BE2C (cell line): ENCODE measurements at regions not wholly inside any gene's neighbourhood (a gene's known extent, or its start where the extent isn't known, plus 50 kb on each side); places are given as distances from the start of the nearest gene placed in this dataset.

ENCODE experiments used
- DNase-seq: peaks from one replicate; pipeline ENCODE4 v3.0.0-alpha.2; 2020
- H3K27me3 ChIP-seq: fragments of 250-450 bp; sonication (Bioruptor Pico); 2 replicates; pipeline ENCODE4 v1.5.1; 2020; ENCODE audit warnings: mild to moderate bottlenecking
- H3K36me3 ChIP-seq: fragments of 250-450 bp; sonication (Bioruptor Pico); 2 replicates; pipeline ENCODE4 v1.5.1; 2020; ENCODE audit warnings: mild to moderate bottlenecking
- H3K4me1 ChIP-seq: fragments of 250-450 bp; sonication (Bioruptor Pico); 2 replicates; pipeline ENCODE4 v1.5.1; 2020
- H3K4me3 ChIP-seq: 2 replicates; pipeline ENCODE4 v1.5.1; 2011; ENCODE audit warnings: low read depth, low read length
- H3K9me3 ChIP-seq: fragments of 250-450 bp; sonication (Bioruptor Pico); 2 replicates; pipeline ENCODE4 v1.5.1; 2020
- CTCF ChIP-seq: IDR thresholded peaks from 2 replicates; pipeline ENCODE4 v1.5.1; 2012; ENCODE audit warnings: mild to moderate bottlenecking, low read depth, low read length

- no peak overlapping the region for H3K4me3 ChIP-seq
- no peaks in the 10 kb centered on the region for H3K36me3 ChIP-seq
- H3K4me1 ChIP-seq: no peaks in the 10 kb centered on the region
- TF ChIP-seq CTCF: no peak
- DNase-seq: no peak
- no peaks in the 10 kb centered on the region for H3K9me3 ChIP-seq
- no peaks in the 10 kb centered on the region for H3K27me3 ChIP-seq
These were observed 565.4 kb upstream of the RGS18 start for GRCh38 chr1:191592907-191593306.

GRCh38 chr1:191595170-191595569 is 563.1 kb upstream of the RGS18 start:
- H3K27me3 ChIP-seq: no peaks in the 10 kb centered on the region
- H3K9me3 ChIP-seq: no peaks in the 10 kb centered on the region
- no peak for TF ChIP-seq CTCF
- no peak overlapping the region for H3K4me3 ChIP-seq
- no peaks in the 10 kb centered on the region for H3K4me1 ChIP-seq
- no peak for DNase-seq
- H3K36me3 ChIP-seq: no peaks in the 10 kb centered on the region

- Histone ChIP-seq H3K4me3 (no peak overlapping the region), H3K36me3 (no peaks in the 10 kb centered on the region), H3K9me3 (no peaks in the 10 kb centered on the region), H3K27me3 (no peaks in the 10 kb centered on the region), H3K4me1 (peaks cover 9% of the 10 kb centered on the region)
- no peak for TF ChIP-seq CTCF
- peak; percentile 80 for DNase-seq
These were observed 549.9 kb upstream of the RGS18 start for GRCh38 chr1:191608367-191608766.

GRCh38 chr1:191609305-191609704 is 549.0 kb upstream of the RGS18 start:
- Histone ChIP-seq H3K9me3 (no peaks in the 10 kb centered on the region), H3K27me3 (no peaks in the 10 kb centered on the region), H3K4me1 (peaks cover 9% of the 10 kb centered on the region), H3K36me3 (no peaks in the 10 kb centered on the region), H3K4me3 (no peak overlapping the region)
- TF ChIP-seq CTCF: no peak
- no peak for DNase-seq

GRCh38 chr1:191615101-191615821 is 543.0 kb upstream of the RGS18 start:
- TF ChIP-seq CTCF: no peak
- no peaks in the 10 kb centered on the region for H3K9me3 ChIP-seq
- no peak overlapping the region for H3K4me3 ChIP-seq
- H3K27me3 ChIP-seq: no peaks in the 10 kb centered on the region
- H3K36me3 ChIP-seq: no peaks in the 10 kb centered on the region
- no peak for DNase-seq
- H3K4me1 ChIP-seq: no peaks in the 10 kb centered on the region; the same call in 1 of the 2 replicates

- no peak for TF ChIP-seq CTCF
- Histone ChIP-seq H3K27me3 (no peaks in the 10 kb centered on the region), H3K4me1 (no peaks in the 10 kb centered on the region; the same call in 1 of the 2 replicates), H3K9me3 (no peaks in the 10 kb centered on the region), H3K36me3 (no peaks in the 10 kb centered on the region), H3K4me3 (no peak overlapping the region)
- DNase-seq: no peak
These were observed 540.1 kb upstream of the RGS18 start for GRCh38 chr1:191618181-191618580.
